Natural killer cell treated with Interleukin-12 subunit alpha and Interleukin-12 subunit beta and Interleukin-15 and Interleukin-18, amount 100 ng/mL, for 72 hours (primary cell): ENCODE measurements at regions not wholly inside any gene's neighbourhood (a gene's known extent, or its start where the extent isn't known, plus 50 kb on each side); places are given as distances from the start of the nearest gene placed in this dataset.

ENCODE experiments used
- ATAC-seq, 2 donors: fragments of 150-1000 bp; cut with Tn5 transposase in 1 of 2; sonication (Bioruptor Pico), chemical (Tn5 transposase) in 1 of 2; 2 replicates each; pipeline ENCODE4 v1.10.0; 2021
- DNase-seq: peaks from one replicate; pipeline ENCODE4 v3.0.0; 2022; ENCODE audit warnings: low spot score
- H3K27ac Mint-ChIP-seq, 2 donors: 1 replicate in 1 of 2; 2 replicates in 1 of 2; pipeline ENCODE4 v1.8.0; 2022; ENCODE audit warnings: mixed read lengths in 2 of 2, mild to moderate bottlenecking in 1 of 2, moderate library complexity in 1 of 2
- H3K27me3 Mint-ChIP-seq, 2 donors: 1 replicate in 1 of 2; 2 replicates in 1 of 2; pipeline ENCODE4 v1.8.0; 2022; ENCODE audit warnings: mixed read lengths in 2 of 2
- H3K36me3 Mint-ChIP-seq: one replicate; pipeline ENCODE4 v1.8.0; 2022; ENCODE audit warnings: mixed read lengths
- H3K4me1 Mint-ChIP-seq, 2 donors: 1 replicate in 1 of 2; 2 replicates in 1 of 2; pipeline ENCODE4 v1.8.0; 2022; ENCODE audit warnings: low read depth in 2 of 2, mixed read lengths in 2 of 2, mild to moderate bottlenecking in 1 of 2
- H3K4me3 Mint-ChIP-seq: one replicate; pipeline ENCODE4 v1.8.0; 2022; ENCODE audit warnings: mixed read lengths
- H3K9me3 Mint-ChIP-seq: 2 replicates; pipeline ENCODE4 v1.8.0; 2022; ENCODE audit warnings: mixed read lengths

- H3K4me1 Mint-ChIP-seq, result no peaks in the 10 kb centered on the region
- H3K27ac Mint-ChIP-seq, result no peak overlapping the region
- H3K9me3 Mint-ChIP-seq, result peaks cover 9% of the 10 kb centered on the region
These were observed 716.4 kb upstream of the ADAMTS5 start for GRCh38 chr21:27683292-27683691.

GRCh38 chr21:27681841-27682240, 715.0 kb upstream of the ADAMTS5 start:
- no peak overlapping the region for H3K27ac Mint-ChIP-seq
- ATAC-seq (no peak), DNase-seq (no peak)
- no peak overlapping the region for H3K4me3 Mint-ChIP-seq
- peaks cover 6% of the 10 kb centered on the region for H3K9me3 Mint-ChIP-seq
- no peaks in the 10 kb centered on the region for H3K27me3 Mint-ChIP-seq
- no peaks in the 10 kb centered on the region for H3K4me1 Mint-ChIP-seq
- H3K36me3 Mint-ChIP-seq, result no peaks in the 10 kb centered on the region

More at GRCh38 chr21:27683292-27683691, 716.4 kb upstream of the ADAMTS5 start:
- Mint-ChIP-seq H3K27me3 (no peaks in the 10 kb centered on the region), H3K36me3 (peaks cover 2% of the 10 kb centered on the region), H3K4me3 (no peak overlapping the region)
- ATAC-seq (no peak), DNase-seq (no peak)

- H3K27me3 Mint-ChIP-seq, result no peaks in the 10 kb centered on the region
- no peak overlapping the region for H3K27ac Mint-ChIP-seq
- DNase-seq (no peak), ATAC-seq (no peak)
- no peak overlapping the region for H3K4me3 Mint-ChIP-seq
- H3K36me3 Mint-ChIP-seq, result no peaks in the 10 kb centered on the region
- no peaks in the 10 kb centered on the region for H3K4me1 Mint-ChIP-seq
- peaks cover 6% of the 10 kb centered on the region for H3K9me3 Mint-ChIP-seq
These were observed 714.1 kb upstream of the ADAMTS5 start for GRCh38 chr21:27681038-27681437.

GRCh38 chr21:27680181-27680580, 713.3 kb upstream of the ADAMTS5 start:
- no peak for DNase-seq
- Mint-ChIP-seq H3K27me3 (no peaks in the 10 kb centered on the region), H3K4me3 (no peak overlapping the region)

GRCh38 chr21:27678511-27678910, 711.6 kb upstream of the ADAMTS5 start:
- no peak overlapping the region for H3K27ac Mint-ChIP-seq
- H3K27me3 Mint-ChIP-seq, result no peaks in the 10 kb centered on the region
- H3K4me3 Mint-ChIP-seq, result no peak overlapping the region
- H3K36me3 Mint-ChIP-seq, result no peaks in the 10 kb centered on the region
- ATAC-seq (no peak), DNase-seq (no peak)
- peaks cover 8% of the 10 kb centered on the region for H3K9me3 Mint-ChIP-seq
- no peaks in the 10 kb centered on the region for H3K4me1 Mint-ChIP-seq

More at GRCh38 chr21:27680181-27680580, 713.3 kb upstream of the ADAMTS5 start:
- Mint-ChIP-seq H3K9me3 (peaks cover 6% of the 10 kb centered on the region), H3K36me3 (no peaks in the 10 kb centered on the region), H3K4me1 (no peaks in the 10 kb centered on the region), H3K27ac (no peak overlapping the region)
- ATAC-seq, result no peak

- Mint-ChIP-seq H3K27me3 (no peaks in the 10 kb centered on the region), H3K4me1 (no peaks in the 10 kb centered on the region), H3K27ac (no peak overlapping the region), H3K4me3 (no peak overlapping the region), H3K36me3 (no peaks in the 10 kb centered on the region), H3K9me3 (peaks cover 6% of the 10 kb centered on the region)
- DNase-seq (no peak), ATAC-seq (no peak)
These were observed 710.7 kb upstream of the ADAMTS5 start for GRCh38 chr21:27677546-27677945.

GRCh38 chr21:27675306-27675705, 708.4 kb upstream of the ADAMTS5 start:
- H3K9me3 Mint-ChIP-seq, result peaks cover 2% of the 10 kb centered on the region
- H3K4me3 Mint-ChIP-seq, result no peak overlapping the region
- ATAC-seq (no peak), DNase-seq (no peak)
- H3K36me3 Mint-ChIP-seq, result no peaks in the 10 kb centered on the region
- no peaks in the 10 kb centered on the region for H3K27me3 Mint-ChIP-seq
- no peak overlapping the region for H3K27ac Mint-ChIP-seq
- H3K4me1 Mint-ChIP-seq, result no peaks in the 10 kb centered on the region

GRCh38 chr21:27674041-27674615, 707.2 kb upstream of the ADAMTS5 start:
- Mint-ChIP-seq H3K9me3 (peaks cover 2% of the 10 kb centered on the region), H3K36me3 (no peaks in the 10 kb centered on the region), H3K4me3 (no peak overlapping the region), H3K27ac (no peak overlapping the region), H3K27me3 (no peaks in the 10 kb centered on the region), H3K4me1 (no peaks in the 10 kb centered on the region)
- no peak for ATAC-seq
- no peak for DNase-seq

- no peak for DNase-seq
- Mint-ChIP-seq H3K9me3 (peaks cover 2% of the 10 kb centered on the region), H3K36me3 (no peaks in the 10 kb centered on the region), H3K27ac (no peak overlapping the region), H3K27me3 (no peaks in the 10 kb centered on the region), H3K4me1 (no peaks in the 10 kb centered on the region), H3K4me3 (no peak overlapping the region)
- no peak for ATAC-seq
These were observed 706.7 kb upstream of the ADAMTS5 start for GRCh38 chr21:27673581-27673980.

- Mint-ChIP-seq H3K36me3 (no peaks in the 10 kb centered on the region), H3K27ac (no peak overlapping the region), H3K4me1 (no peaks in the 10 kb centered on the region), H3K9me3 (peaks cover 5% of the 10 kb centered on the region), H3K4me3 (no peak overlapping the region), H3K27me3 (no peaks in the 10 kb centered on the region)
- no peak for ATAC-seq
- DNase-seq, result no peak
These were observed 704.3 kb upstream of the ADAMTS5 start for GRCh38 chr21:27671207-27671606.

- Mint-ChIP-seq H3K9me3 (peaks cover 4% of the 10 kb centered on the region), H3K4me1 (no peaks in the 10 kb centered on the region), H3K27ac (no peak overlapping the region), H3K4me3 (no peak overlapping the region), H3K27me3 (no peaks in the 10 kb centered on the region), H3K36me3 (no peaks in the 10 kb centered on the region)
- ATAC-seq (no peak), DNase-seq (no peak)
These were observed 686.6 kb upstream of the ADAMTS5 start for GRCh38 chr21:27653481-27653880.

GRCh38 chr21:27649762-27650161, 682.9 kb upstream of the ADAMTS5 start:
- Mint-ChIP-seq H3K4me1 (no peaks in the 10 kb centered on the region), H3K27me3 (no peaks in the 10 kb centered on the region), H3K27ac (no peak overlapping the region), H3K9me3 (peaks cover 4% of the 10 kb centered on the region), H3K4me3 (no peak overlapping the region), H3K36me3 (no peaks in the 10 kb centered on the region)
- ATAC-seq, result no peak
- no peak for DNase-seq

GRCh38 chr21:27649323-27649722, 682.4 kb upstream of the ADAMTS5 start:
- no peaks in the 10 kb centered on the region for H3K36me3 Mint-ChIP-seq
- DNase-seq (no peak), ATAC-seq (no peak)
- no peak overlapping the region for H3K4me3 Mint-ChIP-seq
- H3K9me3 Mint-ChIP-seq, result peaks cover 4% of the 10 kb centered on the region
- no peak overlapping the region for H3K27ac Mint-ChIP-seq
- H3K27me3 Mint-ChIP-seq, result no peaks in the 10 kb centered on the region
- no peaks in the 10 kb centered on the region for H3K4me1 Mint-ChIP-seq

- H3K27me3 Mint-ChIP-seq, result no peaks in the 10 kb centered on the region
- no peak overlapping the region for H3K4me3 Mint-ChIP-seq
- H3K9me3 Mint-ChIP-seq, result peaks cover 6% of the 10 kb centered on the region
- no peaks in the 10 kb centered on the region for H3K4me1 Mint-ChIP-seq
- no peak for ATAC-seq
- H3K36me3 Mint-ChIP-seq, result no peaks in the 10 kb centered on the region
- H3K27ac Mint-ChIP-seq, result no peak overlapping the region
- no peak for DNase-seq
These were observed 681.7 kb upstream of the ADAMTS5 start for GRCh38 chr21:27648560-27648959.

- Mint-ChIP-seq H3K27me3 (no peaks in the 10 kb centered on the region), H3K27ac (no peak overlapping the region), H3K36me3 (no peaks in the 10 kb centered on the region), H3K4me1 (no peaks in the 10 kb centered on the region), H3K4me3 (no peak overlapping the region), H3K9me3 (peaks cover 3% of the 10 kb centered on the region)
- ATAC-seq (no peak), DNase-seq (no peak)
These were observed 681.0 kb upstream of the ADAMTS5 start for GRCh38 chr21:27647921-27648320.
